ENCODE measurements at regions not wholly inside any gene's neighbourhood (a gene's known extent, or its start where the extent isn't known, plus 50 kb on each side); places are given as distances from the start of the nearest gene placed in this dataset.
A peak's percentile ranks its signal among the peaks of the same experiment; 100 is the strongest.

DNA sequence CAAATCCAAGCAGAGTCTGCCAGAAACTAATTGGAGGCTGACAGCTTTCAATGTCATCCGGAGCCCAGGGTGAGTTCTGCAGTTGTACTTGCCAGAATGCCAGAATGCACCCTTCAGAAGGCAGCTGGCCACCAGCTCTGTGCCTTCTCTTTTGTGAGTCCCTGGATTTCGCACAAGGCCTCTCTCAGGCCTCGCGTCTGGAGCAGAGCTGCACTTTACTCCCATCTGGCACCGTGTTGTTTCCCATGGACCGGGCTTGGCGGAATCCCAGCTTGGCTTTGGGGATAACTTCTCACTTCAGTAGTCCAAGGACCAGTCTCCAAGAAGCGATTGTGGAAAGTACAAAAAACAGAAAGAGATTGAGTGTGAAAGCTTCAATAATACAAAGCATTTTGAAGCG, 451.3 kb upstream of the KIRREL3 start:
- DNase-seq: no peak

DNA sequence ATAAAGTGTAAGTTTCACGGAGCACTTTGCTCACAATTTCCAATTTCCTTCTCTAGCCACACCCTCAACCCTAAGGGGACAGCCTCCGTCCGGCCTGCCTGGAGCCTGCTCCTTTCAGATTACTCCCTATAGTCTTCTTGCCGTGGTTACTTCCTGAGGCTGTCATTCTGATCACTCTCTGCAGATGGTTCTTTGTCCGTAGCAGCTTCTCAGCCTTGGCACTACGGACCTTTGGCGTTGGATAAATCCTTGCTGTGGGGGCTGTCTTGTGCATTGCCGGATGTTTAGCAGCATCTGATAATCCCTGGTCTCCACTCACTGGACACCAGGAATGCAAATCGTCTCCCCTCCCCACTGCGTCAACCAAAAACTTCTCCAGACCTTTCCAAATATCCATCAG, 447.5 kb upstream of the KIRREL3 start:
- DNase-seq: no peak

DNA sequence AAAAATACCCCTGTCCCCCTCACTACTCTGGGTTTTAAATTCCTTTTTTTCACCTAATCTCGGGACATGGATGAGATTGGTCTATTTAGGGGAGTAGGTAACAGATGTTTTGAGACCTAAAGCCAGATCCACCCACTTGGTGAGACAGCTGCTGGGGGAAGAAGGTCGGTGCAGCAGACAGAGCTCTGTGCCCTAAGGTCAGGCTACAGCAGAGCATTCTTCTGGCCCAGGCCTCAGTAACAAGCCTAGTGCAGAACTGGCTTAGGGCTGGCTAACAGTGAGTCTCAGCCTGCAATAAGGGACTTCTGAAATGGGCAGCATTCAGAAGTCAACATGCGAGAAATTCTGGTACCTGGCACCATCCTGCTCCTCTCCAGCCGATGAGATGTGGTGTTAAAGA, 444.9 kb upstream of the KIRREL3 start:
- no peak for DNase-seq

DNA sequence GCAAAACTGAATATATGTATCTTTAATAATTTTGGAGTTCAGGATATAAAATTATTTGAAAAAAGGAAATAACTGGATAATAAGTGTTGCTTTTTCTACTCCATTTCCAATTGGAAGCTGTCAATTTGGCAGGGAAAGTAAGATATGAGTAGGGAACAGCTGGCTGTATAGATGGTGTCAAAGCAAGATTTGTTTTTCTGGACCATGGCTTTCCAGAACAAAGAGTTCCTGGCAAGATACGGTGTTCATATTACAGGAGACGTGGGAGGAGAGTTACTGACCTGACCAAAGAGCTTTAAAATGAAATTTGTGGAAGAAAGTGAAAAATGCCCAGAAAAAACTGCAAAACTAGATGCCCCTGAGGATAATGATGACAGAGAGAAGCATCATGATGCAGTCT, 442.7 kb upstream of the KIRREL3 start:
- no peak for DNase-seq

DNA sequence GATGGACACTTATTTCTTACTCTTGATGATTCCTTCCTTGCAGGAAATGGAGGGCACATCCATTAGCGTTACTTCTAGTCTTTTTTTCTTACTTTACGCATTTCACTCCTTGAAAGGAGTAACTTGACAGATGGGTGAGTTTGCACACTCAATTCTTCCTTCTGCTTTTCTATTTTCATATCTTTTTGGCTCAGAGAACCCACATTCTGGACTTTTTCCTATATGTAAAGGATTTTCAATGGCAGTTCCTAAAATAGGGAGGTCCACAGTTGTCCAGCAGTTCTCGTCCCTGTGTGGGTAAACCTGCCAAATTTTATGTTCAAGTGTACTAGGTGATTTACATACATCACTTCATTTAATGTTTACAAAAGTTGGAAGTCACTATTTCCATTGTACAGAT, 440.0 kb upstream of the KIRREL3 start:
- no peak for DNase-seq

DNA sequence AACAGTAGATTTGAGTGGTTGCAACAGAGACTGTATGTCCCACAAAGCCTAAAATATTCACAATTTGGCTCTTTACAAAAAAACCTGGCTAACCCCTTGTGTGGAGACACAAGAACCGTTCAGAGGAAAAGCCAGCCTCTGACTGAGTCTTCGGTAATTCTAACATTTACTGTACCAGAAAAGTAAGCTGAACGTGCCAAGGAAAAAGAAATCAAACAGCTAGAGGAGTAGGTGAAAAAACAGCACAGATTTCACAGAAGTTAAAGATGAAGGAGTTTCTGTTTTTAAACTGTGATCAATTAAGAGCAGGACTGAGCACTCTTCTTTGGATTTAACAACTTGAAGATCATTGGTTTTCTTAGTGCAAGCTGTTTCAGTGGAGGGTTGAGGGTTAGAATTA, 424.7 kb upstream of the KIRREL3 start:
- DNase-seq: no peak

DNA sequence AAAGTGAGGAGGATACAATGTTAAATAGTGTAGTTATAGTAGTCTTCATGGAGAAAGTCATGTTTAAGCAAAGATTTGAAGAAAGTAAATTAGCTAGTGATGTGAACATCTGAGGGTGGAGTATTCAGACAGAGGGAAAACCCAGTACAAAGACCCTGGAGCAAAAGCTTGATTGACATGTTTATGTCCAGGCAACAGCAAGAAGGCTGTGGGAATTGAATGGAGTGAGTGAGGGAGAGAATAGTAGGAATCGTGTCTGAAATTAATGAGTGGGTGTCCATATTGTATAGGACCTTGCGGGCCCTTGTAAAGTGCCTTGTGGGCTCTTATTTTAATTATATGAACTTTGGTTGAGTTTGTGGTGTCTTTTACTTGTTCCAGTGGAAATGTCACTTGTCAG, 424.1 kb upstream of the KIRREL3 start:
- DNase-seq: no peak

DNA sequence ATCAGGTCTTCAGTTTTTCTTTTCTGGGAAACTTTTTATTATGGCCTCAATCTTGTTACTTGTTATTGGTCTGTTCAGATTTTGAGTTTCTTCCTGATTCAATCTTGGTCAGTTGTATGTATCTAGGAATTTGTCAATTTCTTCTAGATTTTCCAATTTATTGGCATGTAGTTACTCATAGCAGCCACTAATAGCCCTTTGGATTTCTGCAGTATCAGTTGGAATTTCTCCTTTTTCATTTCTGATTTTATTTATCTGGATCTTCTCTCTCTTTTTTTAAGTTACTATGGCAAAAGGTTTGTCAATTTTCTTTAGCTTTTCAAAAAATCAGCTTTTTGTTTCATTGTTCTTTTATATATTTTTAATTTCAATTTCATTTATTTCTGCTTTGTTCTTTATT, 419.6 kb upstream of the KIRREL3 start:
- no peak for DNase-seq

DNA sequence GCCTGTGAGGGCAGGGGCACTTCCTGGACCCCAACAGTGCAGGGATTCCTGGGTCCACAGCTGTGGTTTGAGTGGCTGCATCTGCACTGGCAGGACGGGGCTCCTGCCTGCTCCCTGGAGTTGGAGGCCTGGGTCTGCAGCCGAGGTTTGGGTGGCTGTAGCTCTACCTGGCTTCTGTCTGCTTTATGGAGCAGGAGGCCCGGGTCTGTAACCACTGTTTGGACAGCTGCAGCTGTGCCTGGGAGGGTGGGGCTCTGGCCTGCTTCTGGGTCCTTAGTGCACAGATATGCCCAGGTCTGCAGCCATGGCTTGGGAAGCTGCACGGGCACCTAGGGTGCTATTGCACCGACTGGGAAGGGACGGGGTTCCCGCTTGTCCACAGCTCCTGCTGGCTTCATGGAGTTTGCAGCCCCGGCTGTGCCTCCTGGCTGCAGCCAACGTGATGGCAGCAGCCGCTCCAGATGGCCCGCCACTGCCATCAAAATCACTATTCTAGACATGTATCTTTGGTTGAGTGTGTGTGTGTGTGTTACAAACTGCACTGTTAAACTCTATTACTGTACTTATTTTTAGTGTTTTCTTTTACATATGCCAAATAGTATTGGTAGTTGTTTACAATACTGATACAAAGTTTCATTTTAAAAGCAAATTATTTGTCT, 412.3 kb upstream of the KIRREL3 start:
- no peak for DNase-seq

DNA sequence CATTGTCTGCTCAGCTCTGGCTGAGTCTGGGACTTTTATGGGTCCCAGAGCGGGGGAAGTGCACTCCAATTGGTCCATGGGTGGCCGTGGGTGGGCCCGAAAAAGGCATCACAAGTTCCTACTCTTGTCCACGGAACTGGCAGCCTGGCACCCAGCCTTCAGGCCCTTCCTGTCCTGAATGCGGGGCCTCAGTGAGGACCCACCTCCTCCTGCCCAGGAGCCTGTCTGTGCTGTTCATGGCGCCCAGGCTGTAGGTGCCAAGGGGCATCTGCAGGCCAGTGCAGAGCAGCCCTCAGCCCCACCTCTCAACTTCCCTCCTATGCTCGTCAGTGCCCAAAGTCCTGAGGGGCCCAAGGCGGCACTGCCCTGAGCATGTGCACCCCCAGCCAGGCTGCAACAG, 411.7 kb upstream of the KIRREL3 start:
- no peak for DNase-seq

DNA sequence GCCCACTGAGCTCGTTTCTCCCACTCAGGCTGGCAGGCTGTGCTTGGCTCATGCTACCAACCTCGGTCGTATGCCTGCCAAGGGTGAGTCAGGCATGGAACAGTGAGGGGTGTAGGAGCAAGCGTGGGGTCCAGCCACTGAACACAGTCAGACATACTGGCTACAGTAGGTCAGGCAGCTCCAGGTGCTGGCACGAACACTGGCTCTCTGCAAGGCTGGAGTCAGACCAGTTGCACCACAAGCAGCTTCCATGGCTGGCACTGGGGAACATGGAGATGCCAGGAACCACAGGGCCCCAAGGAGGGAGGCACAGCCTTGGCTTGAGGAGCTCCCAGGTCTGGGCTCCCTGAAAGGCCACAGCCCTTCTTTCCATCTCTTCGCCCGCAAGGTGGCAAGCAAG, 410.7 kb upstream of the KIRREL3 start:
- DNase-seq: no peak

DNA sequence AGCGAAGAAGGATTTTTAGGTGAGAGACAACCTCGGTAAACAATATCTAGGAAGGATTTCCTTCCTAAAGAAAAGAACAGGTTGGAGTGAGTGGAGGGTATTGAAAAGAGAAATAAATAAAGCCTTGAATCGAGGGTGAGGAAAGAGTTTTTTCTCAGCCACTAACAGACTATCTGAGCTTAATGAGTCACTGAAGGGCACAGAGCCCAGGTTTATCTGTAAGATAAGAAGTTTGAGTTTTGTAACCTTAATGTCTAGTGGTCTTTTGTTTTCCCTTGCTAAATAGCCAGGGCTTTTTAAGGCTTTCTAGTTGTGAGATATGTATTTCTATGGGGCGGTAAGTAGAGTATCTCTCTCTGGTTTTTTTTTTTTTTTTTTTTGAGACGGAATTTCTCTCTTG, 394.5 kb upstream of the KIRREL3 start:
- peak; percentile 10 for DNase-seq

DNA sequence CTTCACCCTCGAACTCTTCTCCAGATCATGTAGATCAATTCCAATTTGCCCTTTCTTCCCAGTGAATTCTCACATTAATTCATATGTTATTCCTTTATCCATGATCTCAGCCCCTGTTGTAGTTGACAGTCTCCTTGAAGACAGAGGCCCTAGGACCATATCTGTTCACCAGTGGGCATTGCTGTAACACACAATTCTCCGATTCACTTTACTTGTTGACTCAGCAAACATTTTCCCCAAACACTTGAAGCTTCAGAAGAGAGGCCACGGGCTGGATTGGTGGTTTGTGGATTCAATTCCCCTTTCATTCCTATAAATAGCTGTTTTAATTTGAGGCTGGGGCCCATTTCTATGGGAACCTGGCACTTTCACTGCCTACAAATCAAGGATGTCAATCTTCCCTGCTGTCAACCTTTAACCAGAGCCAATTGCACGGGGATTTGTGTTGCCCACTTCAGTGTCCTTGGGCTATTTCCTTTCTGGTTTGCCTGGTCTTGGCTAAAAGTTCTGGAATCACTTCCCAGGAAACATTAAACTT, 393.0 kb upstream of the KIRREL3 start:
- DNase-seq: no peak

DNA sequence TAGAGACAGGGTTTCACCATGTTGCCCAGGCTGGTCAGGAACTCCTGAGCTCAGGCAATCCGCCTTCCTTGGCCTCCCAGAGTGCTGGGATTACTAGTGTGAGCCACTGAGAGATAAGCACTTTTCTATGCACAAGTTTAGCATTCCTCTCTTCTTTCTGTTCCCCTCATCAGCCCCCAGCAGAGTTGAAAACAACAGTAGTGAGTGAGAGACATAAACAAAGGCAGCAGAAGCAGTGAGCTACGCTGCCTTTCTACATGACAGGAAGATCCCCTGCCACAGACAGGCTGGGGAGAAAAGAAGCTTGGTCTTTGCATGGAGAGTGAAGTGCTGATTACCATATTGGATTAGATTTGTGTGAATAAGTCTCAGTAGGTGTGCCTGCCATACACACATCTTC, 392.0 kb upstream of the KIRREL3 start:
- no peak for DNase-seq

DNA sequence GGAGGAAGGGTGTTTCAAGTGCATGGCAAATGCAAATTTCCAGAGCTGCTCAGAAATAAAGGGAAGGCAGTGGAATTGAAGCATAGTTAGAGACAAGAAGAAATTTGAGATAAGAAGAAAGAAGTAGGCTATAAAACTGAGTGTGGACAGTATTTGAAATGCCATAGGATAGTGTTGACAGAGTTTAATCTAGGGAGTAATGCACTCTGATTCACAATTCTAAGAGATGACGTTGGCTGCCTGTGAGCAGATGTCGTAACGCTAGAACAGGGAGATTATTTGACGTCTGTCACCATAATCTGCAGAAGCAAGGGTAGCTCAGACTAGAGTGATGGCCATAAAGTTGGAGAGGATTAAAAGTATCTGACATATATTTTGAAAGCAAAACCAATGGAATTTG, 389.9 kb upstream of the KIRREL3 start:
- no peak for DNase-seq

DNA sequence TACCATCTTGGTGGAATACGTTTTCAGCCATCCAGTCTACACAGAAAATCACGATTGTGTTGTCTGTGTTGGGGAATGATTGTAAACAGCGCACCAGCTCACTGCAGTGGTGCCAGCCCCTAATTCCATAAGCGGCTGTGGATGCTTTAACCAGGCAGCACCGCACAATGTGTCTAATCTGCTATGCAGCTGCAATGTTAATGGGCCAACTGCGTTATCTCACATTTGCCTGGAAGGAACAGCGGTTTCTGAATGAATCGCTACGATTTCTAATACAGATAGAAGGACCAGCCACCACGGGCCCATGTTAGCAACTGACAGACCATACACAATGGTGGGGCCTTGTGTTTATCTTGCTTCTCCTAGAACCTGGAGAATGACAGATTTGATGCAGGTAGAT, 384.5 kb upstream of the KIRREL3 start:
- no peak for DNase-seq

DNA sequence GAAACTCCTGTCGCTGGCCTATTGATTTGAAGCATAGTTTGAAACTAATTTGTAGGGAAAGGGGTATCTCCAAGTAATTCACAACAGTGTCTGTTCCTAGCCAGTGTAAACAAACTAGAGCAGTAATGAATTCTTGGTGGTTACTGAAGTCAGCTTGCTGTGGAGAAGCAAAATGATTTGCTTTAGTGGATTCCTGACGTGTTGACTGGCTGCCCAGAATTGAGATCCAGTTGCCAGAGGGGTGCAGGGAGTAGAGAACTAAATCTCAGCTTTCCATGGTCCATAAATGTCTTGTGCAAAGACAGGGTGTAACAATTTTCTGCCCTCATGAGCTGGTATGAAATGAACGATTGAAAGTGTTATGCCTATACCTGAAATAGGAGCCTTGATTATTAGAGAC, 382.5 kb upstream of the KIRREL3 start:
- DNase-seq: no peak

DNA sequence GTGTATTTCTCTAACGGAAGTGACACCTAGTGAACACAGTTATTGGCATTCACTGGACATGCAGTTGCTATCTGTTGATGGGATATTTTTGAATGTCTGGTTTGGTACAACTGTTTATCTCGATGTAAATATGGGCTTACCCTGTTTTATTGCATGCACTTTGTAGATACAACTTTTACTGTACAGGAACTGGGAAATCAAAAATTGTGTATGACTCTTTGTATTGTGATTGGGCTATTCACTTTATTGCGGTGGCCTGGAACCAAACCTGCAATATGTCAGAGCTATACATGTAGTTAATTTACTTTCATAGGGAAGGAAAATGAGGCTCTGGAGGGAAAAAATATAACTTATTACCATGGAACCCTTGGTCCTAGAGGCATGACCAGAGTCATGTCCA, 380.7 kb upstream of the KIRREL3 start:
- DNase-seq: no peak

DNA sequence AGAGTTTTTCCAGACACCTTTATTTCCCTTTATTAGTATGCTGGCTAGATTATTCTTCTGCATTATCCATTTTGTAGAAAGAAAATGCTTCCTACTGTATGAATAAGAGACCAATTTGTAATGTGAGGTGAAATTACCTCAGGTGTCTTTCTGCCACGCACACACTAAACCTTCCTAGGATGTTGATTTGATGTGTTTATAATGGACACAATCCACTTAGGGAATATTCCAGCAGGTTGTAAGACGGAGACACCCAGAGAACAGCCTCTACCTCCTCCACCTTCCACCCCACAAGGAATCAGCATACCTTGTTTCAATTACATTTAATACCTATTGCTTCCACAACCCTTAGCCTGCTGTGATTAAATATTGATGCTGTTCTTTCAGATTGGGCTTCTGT, 379.1 kb upstream of the KIRREL3 start:
- DNase-seq: no peak

DNA sequence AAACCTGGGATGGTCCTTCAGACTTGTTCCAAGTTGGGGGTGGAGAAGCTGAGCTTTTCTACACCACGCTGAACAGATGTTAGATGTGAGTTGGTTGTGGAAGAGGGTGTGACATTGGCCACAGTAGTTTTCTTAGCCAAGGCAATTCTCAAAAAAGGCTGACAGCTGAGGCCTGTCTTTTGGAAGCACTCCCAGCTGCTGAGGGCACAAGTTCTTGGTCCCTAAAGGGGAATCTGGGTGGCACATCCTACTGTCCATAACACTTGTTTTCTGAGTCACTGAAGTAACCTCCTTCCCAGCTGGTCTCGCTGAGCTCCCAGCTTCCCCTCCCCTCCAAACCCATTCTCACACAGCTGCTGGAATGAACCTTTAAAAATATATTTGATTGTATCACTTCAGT, 375.7 kb upstream of the KIRREL3 start:
- DNase-seq: no peak

DNA sequence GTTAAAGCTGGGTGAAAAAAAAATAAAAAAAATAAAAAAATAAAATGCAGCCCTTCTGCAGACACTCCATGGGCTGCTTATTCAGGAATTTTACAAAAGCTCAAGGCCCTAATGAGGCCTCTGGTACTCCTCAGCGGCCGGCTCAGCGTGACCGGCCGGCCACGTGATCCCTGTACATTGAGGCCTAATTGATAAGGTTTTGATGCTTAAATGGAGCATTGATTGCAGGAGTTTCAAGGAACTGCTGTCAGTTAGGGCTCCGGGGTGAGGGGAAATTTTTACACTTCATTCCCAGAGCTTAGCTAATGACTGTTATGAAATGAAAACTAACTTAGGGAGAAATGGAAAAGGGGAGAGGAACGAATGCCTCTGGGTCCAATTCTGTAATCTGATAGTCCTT, 368.8 kb upstream of the KIRREL3 start:
- no peak for DNase-seq

DNA sequence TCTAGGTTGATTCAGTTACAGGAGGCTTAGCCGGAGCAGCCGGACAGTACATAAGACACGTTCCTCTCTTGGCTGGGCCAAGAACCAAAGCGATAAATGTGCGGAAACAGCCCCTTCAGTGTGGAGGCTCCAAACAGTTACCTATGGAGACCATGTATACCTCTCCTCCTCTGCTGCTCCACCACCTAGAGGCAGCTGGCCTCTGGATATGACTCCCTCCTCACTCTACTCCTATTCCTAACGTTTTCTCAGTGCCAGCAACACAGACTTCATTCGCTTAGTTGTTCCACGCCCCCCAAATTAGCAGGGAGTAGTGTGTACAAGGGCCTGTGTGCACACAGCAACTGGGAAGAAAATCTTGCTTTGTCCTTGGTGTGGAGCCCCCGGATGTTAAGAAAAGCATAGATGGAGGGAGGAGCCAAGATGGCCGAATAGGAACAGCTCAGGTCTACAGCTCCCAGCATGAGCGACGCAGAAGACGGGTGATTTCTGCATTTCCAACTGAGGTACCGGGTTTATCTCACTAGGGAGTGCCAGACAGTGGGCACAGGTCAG, 362.3 kb upstream of the KIRREL3 start:
- DNase-seq: no peak

DNA sequence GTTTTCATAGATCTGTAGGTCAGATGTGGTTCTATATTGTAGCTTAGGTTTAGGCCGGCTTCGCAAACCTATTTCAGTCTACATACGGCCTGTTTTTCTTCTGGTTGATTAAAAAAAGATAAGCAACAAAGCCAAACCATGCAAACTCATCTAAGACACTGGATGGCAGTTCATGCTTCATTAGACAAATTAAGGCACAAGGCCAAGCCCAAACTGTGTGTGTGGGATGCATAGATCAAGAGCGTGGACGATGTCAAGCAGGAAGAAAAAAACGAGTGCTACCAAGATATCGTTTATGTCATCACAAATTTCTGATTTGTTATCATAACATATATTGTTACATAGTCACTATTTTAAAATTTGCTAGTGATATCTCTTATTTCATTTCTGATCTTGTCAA, 357.6 kb upstream of the KIRREL3 start:
- DNase-seq: no peak

DNA sequence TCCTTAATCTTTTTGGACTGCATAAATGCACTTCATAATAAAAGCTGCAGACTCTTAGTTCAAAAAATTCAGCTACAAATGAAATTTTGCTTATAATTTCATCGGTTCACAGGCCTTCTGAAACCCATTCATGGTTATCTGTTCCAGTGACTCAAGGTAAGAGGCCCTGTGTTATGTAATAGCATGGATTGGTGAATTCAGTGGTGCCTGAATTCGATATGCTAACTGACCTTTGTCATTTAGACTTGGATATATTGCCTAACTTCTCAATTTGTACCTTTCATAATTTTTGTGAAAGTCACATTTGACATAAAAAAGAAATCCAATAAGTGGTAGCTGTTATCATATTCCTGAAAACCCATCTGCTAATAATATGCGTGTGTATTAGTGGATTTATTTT, 349.9 kb upstream of the KIRREL3 start:
- DNase-seq: no peak

DNA sequence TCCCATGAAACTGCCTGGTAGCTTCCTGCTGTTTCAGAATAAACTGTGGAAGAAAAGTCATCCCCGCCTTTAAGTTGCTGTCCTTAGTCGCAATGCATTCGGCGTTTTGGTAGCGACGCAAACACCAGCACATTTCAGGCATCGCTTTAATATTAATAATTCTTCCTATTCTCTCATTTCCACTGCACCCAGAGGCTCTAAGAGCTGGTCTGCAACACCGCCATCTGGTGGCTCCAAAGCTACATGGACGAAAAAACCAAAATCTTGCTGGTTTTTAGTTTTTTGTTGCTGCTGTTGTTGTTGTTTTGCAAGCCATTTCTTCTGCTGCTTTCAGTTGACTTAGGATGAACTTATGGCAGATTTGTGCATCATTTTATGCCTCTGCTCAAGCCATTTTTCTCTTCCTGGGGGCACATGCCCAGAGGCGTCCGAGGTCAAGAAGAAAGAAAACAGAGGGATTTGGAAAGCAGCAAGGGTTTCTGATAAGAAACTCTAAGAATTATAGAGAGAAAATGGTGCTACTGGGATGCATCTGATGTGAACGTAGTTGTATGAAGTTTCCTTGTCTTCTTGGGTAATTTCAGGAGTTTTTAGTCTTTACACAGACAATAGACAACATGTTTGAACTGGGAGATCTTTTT, 345.4 kb upstream of the KIRREL3 start:
- DNase-seq: peak; percentile 63

Measured in hematopoietic multipotent progenitor cell treated with erythropoietin and hydrocortisone succinate and interleukin-3 and kit ligand, for 6 days (in vitro differentiated cells).